HG03342 (cell line): ENCODE measurements at regions not wholly inside any gene's neighbourhood (a gene's known extent, or its start where the extent isn't known, plus 50 kb on each side); places are given as distances from the start of the nearest gene placed in this dataset.
"Not testable (repeated sequence)": the region's sequence is repeated elsewhere in the genome, so short reads cannot be mapped to it uniquely, and the experiment has no call there.

Experiments used
- ATAC-seq: cut with Tn5 transposase; IDR thresholded peaks from one replicate; pipeline ENCODE4 v1.9.1; 2021; ENCODE audit warnings: mild to moderate bottlenecking, moderate library complexity; ENCODE audit not compliant: unreplicated experiment

DNA sequence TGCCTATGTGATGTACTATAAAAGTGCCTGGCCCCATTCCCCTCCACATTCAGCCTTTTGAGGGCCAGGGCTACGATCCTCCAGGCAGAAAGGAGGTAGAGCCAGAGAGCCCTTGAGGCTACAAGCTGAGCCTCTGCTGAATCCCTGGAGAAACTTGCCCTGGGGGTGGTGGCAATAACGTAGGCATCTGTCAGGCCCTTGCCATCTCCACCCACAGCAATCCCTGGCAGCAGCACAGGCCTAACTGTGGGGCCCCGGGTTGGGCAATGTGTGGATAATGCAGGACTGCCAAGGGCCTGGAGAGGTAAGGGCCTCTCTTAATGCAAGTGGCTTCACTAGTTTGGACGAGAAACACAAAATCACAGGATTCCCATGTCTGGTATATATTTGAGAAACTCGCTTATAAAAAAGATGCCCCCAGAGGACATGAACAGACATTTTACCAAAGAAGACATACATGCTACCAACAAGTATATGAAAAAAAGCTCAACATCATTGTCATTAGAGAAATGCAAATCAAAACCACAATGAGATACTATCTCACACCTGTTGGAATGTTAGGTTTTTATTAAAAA is 99.0 kb downstream of the QRSL1 start:
- ATAC-seq, result no peak

DNA sequence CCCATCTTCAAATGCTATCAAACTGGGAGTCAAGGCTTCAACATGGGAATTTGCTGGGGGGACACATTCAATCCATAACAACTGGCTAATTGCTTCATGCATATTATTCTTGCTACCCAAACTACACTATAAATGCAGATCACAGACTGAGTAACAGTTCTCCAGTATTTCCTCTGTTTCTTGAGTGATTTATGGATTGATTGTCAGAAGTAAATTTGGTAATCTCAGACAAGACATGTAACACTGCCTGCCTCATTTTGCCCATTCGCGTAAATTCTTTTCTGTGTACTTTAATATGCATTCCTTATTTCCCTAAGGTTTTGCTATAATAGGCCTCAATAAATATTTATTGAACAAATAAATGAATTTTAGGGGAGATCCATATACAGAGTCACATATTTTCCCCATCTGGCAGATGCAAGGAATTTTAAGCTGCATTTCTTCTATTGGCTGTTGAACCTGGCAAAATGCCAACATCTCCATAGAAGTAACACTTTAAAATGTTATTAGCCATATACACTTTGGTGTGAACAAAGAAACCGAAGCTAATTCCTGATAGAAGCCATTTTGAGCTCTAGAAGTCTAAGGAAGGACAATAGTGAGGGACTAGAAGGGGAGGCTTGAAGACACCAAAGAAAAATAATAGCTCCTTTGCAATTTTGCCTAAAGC is 98.2 kb downstream of the QRSL1 start:
- no peak for ATAC-seq

DNA sequence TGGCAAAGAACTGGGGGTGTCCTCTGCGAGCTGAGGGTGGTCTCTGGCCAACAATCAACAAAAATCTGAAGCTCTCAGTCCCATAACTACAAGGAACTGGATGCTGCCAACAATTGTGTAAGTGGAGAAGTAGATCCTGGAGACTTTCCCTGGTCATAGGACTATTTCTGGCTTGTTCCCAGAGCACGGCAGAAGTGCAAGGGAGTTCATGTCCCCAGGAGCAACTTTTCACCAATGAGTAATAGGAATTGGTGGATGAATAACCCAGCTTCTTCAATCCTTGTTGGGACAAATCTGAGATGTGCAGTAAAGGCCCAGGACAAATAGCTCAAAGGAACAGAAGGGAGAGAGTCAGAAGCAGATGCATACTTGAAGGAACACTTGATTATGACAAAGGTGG is 95.5 kb downstream of the QRSL1 start:
- no peak for ATAC-seq

DNA sequence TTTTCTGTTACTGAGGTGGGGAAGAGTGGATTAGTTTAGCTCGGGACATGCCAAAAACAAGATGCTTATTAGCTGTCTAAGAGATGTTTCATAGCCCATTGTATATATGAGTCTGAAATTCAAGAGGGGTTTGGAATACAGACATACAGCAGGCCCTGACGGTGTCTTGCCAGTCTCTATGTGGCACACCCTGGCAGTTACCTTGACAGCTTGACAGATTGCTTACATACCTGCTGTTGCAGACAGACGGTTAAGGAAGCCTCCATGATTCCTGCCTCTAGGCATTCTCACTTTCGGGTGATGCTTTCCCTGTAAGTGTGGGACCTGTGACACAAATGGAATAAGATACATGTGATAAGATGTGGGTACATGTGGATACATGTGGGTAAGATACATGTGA is 95.0 kb downstream of the QRSL1 start:
- no peak for ATAC-seq

DNA sequence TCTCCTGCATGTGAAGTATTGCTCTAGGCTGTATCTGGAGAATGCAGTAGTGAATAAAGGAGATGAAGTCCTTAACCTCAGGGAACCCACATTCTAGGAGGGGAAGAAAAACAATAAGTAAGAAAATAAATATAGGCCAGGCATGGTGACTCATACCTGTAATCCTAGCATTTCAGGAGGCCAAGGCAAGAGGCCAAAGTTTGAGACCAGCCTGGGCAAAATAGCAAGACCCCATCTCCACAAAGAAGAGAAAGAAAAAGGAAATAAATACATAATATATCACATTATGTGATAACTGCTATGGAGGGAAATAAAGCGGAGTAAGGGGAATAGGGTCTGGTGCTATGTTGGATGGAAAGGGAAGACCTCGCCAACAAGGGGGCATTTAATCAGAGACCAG is 94.0 kb downstream of the QRSL1 start:
- ATAC-seq, result not testable (repeated sequence)

DNA sequence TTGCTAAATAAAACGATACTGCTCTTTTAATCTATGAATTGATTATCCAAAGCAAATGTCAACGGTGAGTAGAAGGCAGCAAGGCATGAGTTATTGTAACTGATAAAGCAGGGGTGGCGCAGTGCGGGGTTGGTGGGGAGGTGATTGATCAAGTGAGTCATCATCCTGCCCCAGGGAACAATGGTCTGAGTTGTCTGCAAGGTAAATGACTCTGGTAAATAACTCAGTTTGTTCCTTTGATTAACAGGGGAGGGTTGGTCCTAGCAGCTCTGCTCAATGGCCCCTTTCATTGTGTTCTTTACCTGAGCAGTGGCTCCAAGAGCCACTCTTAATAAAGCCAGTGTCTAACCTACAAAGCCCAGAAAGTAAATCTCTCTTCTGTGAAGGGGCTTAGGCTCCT is 91.8 kb downstream of the QRSL1 start:
- ATAC-seq, result not testable (repeated sequence)
